Mucosa of rectum (tissue), 2 donors: ENCODE measurements at regions not wholly inside any gene's neighbourhood (a gene's known extent, or its start where the extent isn't known, plus 50 kb on each side); places are given as distances from the start of the nearest gene placed in this dataset.

ENCODE experiments used
- H3K27ac ChIP-seq, 2 donors: one replicate each; pipeline ENCODE4 v1.7.0; 2013; ENCODE audit warnings: inconsistent platforms in 2 of 2, low read depth in 2 of 2, low read length in 2 of 2
- H3K27me3 ChIP-seq, 2 donors: one replicate each; pipeline ENCODE4 v1.7.0; 2013; ENCODE audit warnings: low read length in 2 of 2; ENCODE audit not compliant: control insufficient read depth in 2 of 2, insufficient read depth in 2 of 2
- H3K36me3 ChIP-seq, 2 donors: one replicate each; pipeline ENCODE4 v1.7.0; 2013; ENCODE audit warnings: low read length in 2 of 2; ENCODE audit not compliant: control insufficient read depth in 2 of 2, insufficient read depth in 2 of 2
- H3K4me1 ChIP-seq, 2 donors: one replicate each; pipeline ENCODE4 v1.7.0; 2013; ENCODE audit warnings: low read length in 2 of 2, mild to moderate bottlenecking in 1 of 2; ENCODE audit not compliant: control insufficient read depth in 2 of 2, insufficient read depth in 2 of 2
- H3K4me3 ChIP-seq, 2 donors: one replicate each; pipeline ENCODE4 v1.7.0; 2013; ENCODE audit warnings: low read length in 2 of 2
- H3K9ac ChIP-seq, 2 donors: one replicate each; pipeline ENCODE4 v1.7.0; 2013; ENCODE audit warnings: low read length in 2 of 2, low read depth in 1 of 2, mild to moderate bottlenecking in 1 of 2
- H3K9me3 ChIP-seq, 2 donors: one replicate each; pipeline ENCODE4 v1.7.0; 2013; ENCODE audit warnings: low read length in 2 of 2; ENCODE audit not compliant: control insufficient read depth in 2 of 2
- donor health status: healthy.
- donor health status: Normal muscosa, but diverticular disease.

- Histone ChIP-seq H3K9ac (no peak overlapping the region), H3K27me3 (no peaks in the 10 kb centered on the region), H3K9me3 (no peaks in the 10 kb centered on the region), H3K36me3 (no peaks in the 10 kb centered on the region), H3K4me3 (no peak overlapping the region), H3K4me1 (no peaks in the 10 kb centered on the region), H3K27ac (no peak overlapping the region)
Observed at GRCh38 chr10:9688711-9689110, 1329.0 kb upstream of the CELF2 start.

GRCh38 chr10:9707216-9707615, 1310.5 kb upstream of the CELF2 start:
- H3K9ac ChIP-seq: no peak overlapping the region
- H3K36me3 ChIP-seq: no peaks in the 10 kb centered on the region
- H3K4me3 ChIP-seq: no peak overlapping the region
- no peaks in the 10 kb centered on the region for H3K4me1 ChIP-seq
- no peak overlapping the region for H3K27ac ChIP-seq
- no peaks in the 10 kb centered on the region for H3K9me3 ChIP-seq
- no peaks in the 10 kb centered on the region for H3K27me3 ChIP-seq

GRCh38 chr10:9709849-9710248, 1307.8 kb upstream of the CELF2 start:
- Histone ChIP-seq H3K27ac (no peak overlapping the region), H3K9ac (no peak overlapping the region), H3K4me3 (no peak overlapping the region), H3K36me3 (no peaks in the 10 kb centered on the region), H3K4me1 (no peaks in the 10 kb centered on the region), H3K27me3 (no peaks in the 10 kb centered on the region), H3K9me3 (no peaks in the 10 kb centered on the region)

DNA sequence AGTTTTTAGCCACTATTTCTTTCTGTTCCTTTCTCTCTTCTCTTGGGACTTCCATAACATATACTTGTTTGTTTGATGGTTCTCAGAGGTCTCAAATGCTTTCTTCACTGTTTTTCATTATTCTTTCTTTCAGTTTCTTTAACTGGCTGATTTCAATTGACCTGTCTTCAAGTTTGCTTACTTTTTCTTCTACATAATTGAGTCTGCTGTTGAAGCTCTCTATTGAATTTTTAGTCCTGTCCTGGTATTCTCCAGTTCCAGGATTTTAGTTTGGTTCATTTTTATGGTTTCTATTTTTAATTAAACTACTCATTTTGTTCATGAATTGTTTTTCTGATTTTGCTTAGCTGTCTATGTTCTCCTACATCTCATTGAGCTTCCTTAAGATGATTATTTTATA, 1305.3 kb upstream of the CELF2 start:
- no peak overlapping the region for H3K9ac ChIP-seq

DNA sequence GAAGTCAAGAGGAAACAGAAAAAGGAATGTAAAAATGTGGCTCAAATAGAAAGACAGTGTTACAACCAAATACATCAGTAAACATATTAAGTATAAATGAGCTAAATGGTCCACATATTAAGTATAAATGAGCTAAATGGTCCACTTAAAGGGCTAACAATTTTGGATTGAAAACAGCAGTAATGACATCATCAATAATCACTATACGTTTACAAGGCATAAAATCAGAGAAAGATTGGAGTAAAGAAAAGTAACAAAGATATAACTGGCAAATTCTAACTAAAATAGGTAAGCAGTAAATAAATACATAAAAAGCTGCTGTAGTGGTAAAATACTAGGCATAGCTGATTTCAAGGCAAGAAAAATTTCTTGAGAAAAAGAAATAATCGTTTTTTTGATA, 1298.4 kb upstream of the CELF2 start:
- H3K27me3 ChIP-seq: no peaks in the 10 kb centered on the region
- no peak overlapping the region for H3K4me3 ChIP-seq
- peaks cover 0 to 3% of the 10 kb centered on the region in 2 donors for H3K9me3 ChIP-seq
- H3K9ac ChIP-seq: no peak overlapping the region
- H3K27ac ChIP-seq: no peak overlapping the region
- H3K4me1 ChIP-seq: no peaks in the 10 kb centered on the region
- H3K36me3 ChIP-seq: no peaks in the 10 kb centered on the region

More for the DNA sequence above, 1305.3 kb upstream of the CELF2 start:
- Histone ChIP-seq H3K9me3 (no peaks in the 10 kb centered on the region), H3K36me3 (no peaks in the 10 kb centered on the region), H3K27me3 (no peaks in the 10 kb centered on the region), H3K4me3 (no peak overlapping the region), H3K4me1 (no peaks in the 10 kb centered on the region), H3K27ac (no peak overlapping the region)

DNA sequence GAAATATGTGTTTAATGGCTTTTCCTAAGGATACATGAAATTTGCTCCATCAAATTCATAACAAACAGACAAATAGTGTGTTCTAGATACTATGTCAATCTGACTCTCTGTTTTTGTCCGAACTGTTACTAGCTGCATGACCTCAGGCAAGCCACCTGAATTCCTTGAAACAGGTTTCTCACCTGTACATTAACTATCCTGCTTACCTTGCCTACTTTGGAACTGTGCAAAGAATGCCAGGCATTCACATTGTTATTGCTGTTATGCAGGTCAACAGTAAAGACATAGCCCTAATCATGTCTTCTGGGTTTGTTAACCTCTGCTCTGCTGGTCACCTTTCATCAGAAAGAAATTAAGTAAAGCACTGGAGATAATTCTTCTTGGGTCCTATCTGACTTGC, 1283.9 kb upstream of the CELF2 start:
- Histone ChIP-seq H3K4me1 (no peaks in the 10 kb centered on the region), H3K27me3 (no peaks in the 10 kb centered on the region)

GRCh38 chr10:9734218-9734617, 1283.5 kb upstream of the CELF2 start:
- Histone ChIP-seq H3K4me3 (no peak overlapping the region), H3K36me3 (no peaks in the 10 kb centered on the region), H3K9me3 (no peaks in the 10 kb centered on the region), H3K9ac (no peak overlapping the region), H3K4me1 (no peaks in the 10 kb centered on the region), H3K27me3 (no peaks in the 10 kb centered on the region), H3K27ac (no peak overlapping the region)

More for the DNA sequence above, 1283.9 kb upstream of the CELF2 start:
- H3K4me3 ChIP-seq: no peak overlapping the region
- H3K9ac ChIP-seq: no peak overlapping the region
- no peaks in the 10 kb centered on the region for H3K9me3 ChIP-seq
- no peaks in the 10 kb centered on the region for H3K36me3 ChIP-seq
- no peak overlapping the region for H3K27ac ChIP-seq

- H3K4me3 ChIP-seq: no peak overlapping the region
- no peaks in the 10 kb centered on the region for H3K27me3 ChIP-seq
- H3K9ac ChIP-seq: no peak overlapping the region
- H3K36me3 ChIP-seq: no peaks in the 10 kb centered on the region
- H3K27ac ChIP-seq: no peak overlapping the region
- H3K4me1 ChIP-seq: no peaks in the 10 kb centered on the region
- no peaks in the 10 kb centered on the region for H3K9me3 ChIP-seq
Observed at GRCh38 chr10:9735731-9736130, 1281.9 kb upstream of the CELF2 start.

GRCh38 chr10:9743639-9744038, 1274.0 kb upstream of the CELF2 start:
- Histone ChIP-seq H3K36me3 (no peaks in the 10 kb centered on the region), H3K9ac (no peak overlapping the region), H3K9me3 (peaks cover 4 to 5% of the 10 kb centered on the region in 2 donors), H3K4me1 (no peaks in the 10 kb centered on the region), H3K27me3 (no peaks in the 10 kb centered on the region), H3K4me3 (no peak overlapping the region), H3K27ac (no peak overlapping the region)

DNA sequence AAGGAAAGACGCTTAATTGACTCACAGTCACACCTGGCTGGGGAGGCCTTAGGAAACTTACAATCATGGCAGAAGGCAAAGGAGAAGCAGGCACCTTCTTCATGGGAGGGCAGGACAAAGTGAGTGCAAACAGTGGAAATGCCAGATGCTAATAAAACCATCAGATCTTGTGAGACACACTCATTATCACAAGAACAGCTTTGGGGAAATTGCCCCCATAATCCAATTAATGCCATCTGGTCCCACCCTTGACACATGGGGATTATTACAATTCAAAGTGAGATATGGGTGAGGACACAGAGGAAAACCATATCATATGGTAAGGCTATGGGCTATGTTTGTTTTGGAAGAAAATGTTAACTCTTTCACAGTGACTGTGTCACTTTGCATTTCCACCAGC, 1272.5 kb upstream of the CELF2 start:
- no peaks in the 10 kb centered on the region for H3K27me3 ChIP-seq
- no peaks in the 10 kb centered on the region for H3K4me1 ChIP-seq
- no peak overlapping the region for H3K4me3 ChIP-seq
- peaks cover 4 to 5% of the 10 kb centered on the region in 2 donors for H3K9me3 ChIP-seq
- H3K27ac ChIP-seq: no peak overlapping the region
- H3K36me3 ChIP-seq: no peaks in the 10 kb centered on the region
- H3K9ac ChIP-seq: no peak overlapping the region

DNA sequence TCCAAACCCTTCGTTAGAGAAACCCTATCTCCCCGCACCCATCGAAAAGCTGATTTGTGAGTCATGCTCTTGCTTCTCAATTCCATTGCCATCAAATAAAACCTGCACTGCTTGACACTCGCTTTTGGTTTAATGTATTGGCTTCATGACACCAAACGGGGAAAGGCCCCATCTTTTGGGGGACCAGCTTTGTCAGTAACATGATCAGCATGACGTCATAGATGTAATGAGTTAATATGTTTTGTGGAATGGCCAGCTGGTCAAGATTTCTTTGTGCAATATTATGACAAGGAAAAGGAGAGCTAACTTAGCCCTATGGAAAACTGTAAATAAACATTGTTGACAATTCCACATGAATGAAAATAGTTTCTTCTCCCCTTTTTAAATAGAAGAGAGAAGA, 1260.5 kb upstream of the CELF2 start:
- no peaks in the 10 kb centered on the region for H3K4me1 ChIP-seq
- no peak overlapping the region for H3K4me3 ChIP-seq
- no peak overlapping the region for H3K27ac ChIP-seq
- H3K9me3 ChIP-seq: peaks cover 0 to 7% of the 10 kb centered on the region in 2 donors
- no peaks in the 10 kb centered on the region for H3K36me3 ChIP-seq
- H3K9ac ChIP-seq: no peak overlapping the region
- H3K27me3 ChIP-seq: no peaks in the 10 kb centered on the region
